Naive thymus-derived CD4-positive, alpha-beta T cell (primary cell): ENCODE measurements at regions not wholly inside any gene's neighbourhood (a gene's known extent, or its start where the extent isn't known, plus 50 kb on each side); places are given as distances from the start of the nearest gene placed in this dataset.
"Not testable (repeated sequence)": the region's sequence is repeated elsewhere in the genome, so short reads cannot be mapped to it uniquely, and the experiment has no call there.

ENCODE experiments used
- ATAC-seq: fragments of 150-1000 bp; cut with Tn5 transposase; 2 replicates; pipeline ENCODE4 v1.10.0; 2021; ENCODE audit warnings: mild to moderate bottlenecking, moderate library complexity
- CTCF ChIA-PET: fragments of 350-600 bp; sonication (Branson Sonifier 250); formaldehyde crosslinking; loops from one replicate; lab custom pipeline; 2021; ENCODE audit warnings: antibody characterized with exemption; lab: Charles Lee
- POLR2A ChIA-PET: fragments of 350-600 bp; sonication (Branson Sonifier 250); formaldehyde crosslinking; loops from one replicate; lab custom pipeline; 2021; ENCODE audit warnings: antibody characterized with exemption, inconsistent platforms; lab: Charles Lee
- DNase-seq, 9 donors: peaks; one replicate each; pipeline versions ENCODE4 v3.0.0 to v3.0.0-alpha.2; 2020 to 2022; ENCODE audit warnings: mixed read lengths in 1 of 9
- H3K27ac ChIP-seq: one replicate; pipeline ENCODE4 v1.7.0; 2013; ENCODE audit warnings: mild to moderate bottlenecking, low read depth, low read length, moderate library complexity
- H3K27me3 ChIP-seq, 2 donors: one replicate each; pipeline ENCODE4 v1.7.0; 2013; ENCODE audit warnings: low read length in 2 of 2, mild to moderate bottlenecking in 2 of 2, moderate library complexity in 2 of 2; ENCODE audit not compliant: control insufficient read depth in 2 of 2, insufficient read depth in 2 of 2
- H3K36me3 ChIP-seq, 3 experiments: 1 replicate in 2 of 3; 2 replicates in 1 of 3; pipeline ENCODE4 v1.7.0; 2013; ENCODE audit warnings: low read length in 3 of 3, mild to moderate bottlenecking in 3 of 3, moderate library complexity in 1 of 3; ENCODE audit not compliant: insufficient read depth in 3 of 3, control insufficient read depth in 2 of 3
- H3K4me1 ChIP-seq, 2 donors: one replicate each; pipeline ENCODE4 v1.7.0; 2013; ENCODE audit warnings: low read length in 2 of 2, mild to moderate bottlenecking in 2 of 2, moderate library complexity in 1 of 2; ENCODE audit not compliant: control insufficient read depth in 2 of 2, insufficient read depth in 2 of 2
- H3K4me3 ChIP-seq: 2 replicates; pipeline ENCODE4 v1.7.0; 2013; ENCODE audit warnings: mild to moderate bottlenecking, low read length
- H3K9me3 ChIP-seq, 3 experiments: 1 replicate in 2 of 3; 2 replicates in 1 of 3; pipeline ENCODE4 v1.7.0; 2013; ENCODE audit warnings: low read length in 3 of 3; ENCODE audit not compliant: control insufficient read depth in 2 of 3
- H3K27ac Mint-ChIP-seq, 9 donors: one replicate each; pipeline ENCODE4 v1.8.0; 2020 to 2022; ENCODE audit warnings: mixed read lengths in 9 of 9, mild to moderate bottlenecking in 8 of 9, moderate library complexity in 5 of 9, inconsistent platforms in 2 of 9
- H3K27me3 Mint-ChIP-seq, 5 donors: one replicate each; pipeline ENCODE4 v1.8.0; 2021 to 2022; ENCODE audit warnings: mixed read lengths in 5 of 5, mild to moderate bottlenecking in 1 of 5
- H3K36me3 Mint-ChIP-seq, 5 donors: one replicate each; pipeline ENCODE4 v1.8.0; 2020 to 2022; ENCODE audit warnings: mixed read lengths in 5 of 5, mild to moderate bottlenecking in 3 of 5, inconsistent platforms in 1 of 5
- H3K4me1 Mint-ChIP-seq, 7 donors: one replicate each; pipeline ENCODE4 v1.8.0; 2020 to 2022; ENCODE audit warnings: mixed read lengths in 7 of 7, mild to moderate bottlenecking in 3 of 7, inconsistent platforms in 1 of 7
- H3K4me3 Mint-ChIP-seq, 10 donors: one replicate each; pipeline ENCODE4 v1.8.0; 2020 to 2022; ENCODE audit warnings: mild to moderate bottlenecking in 10 of 10, mixed read lengths in 10 of 10, moderate library complexity in 6 of 10, inconsistent platforms in 2 of 10
- H3K9me3 Mint-ChIP-seq, 11 donors: one replicate each; pipeline ENCODE4 v1.8.0; 2020 to 2022; ENCODE audit warnings: mixed read lengths in 11 of 11, mild to moderate bottlenecking in 4 of 11, inconsistent platforms in 1 of 11, moderate library complexity in 1 of 11
- intact Hi-C, 2 donors: fragments of 100-400 bp; cut with micrococcal nuclease; formaldehyde crosslinking; loops; one replicate each; pipeline ENCODE4 v1.15.1; 2023

- Mint-ChIP-seq H3K27ac (no peak overlapping the region), H3K36me3 (no peaks in the 10 kb centered on the region), H3K4me1 (no peaks in the 10 kb centered on the region), H3K9me3 (peaks cover 0 to 14% (median 5%) of the 10 kb centered on the region in 11 donors), H3K4me3 (no peak overlapping the region), H3K27me3 (no peaks in the 10 kb centered on the region)
- CTCF ChIA-PET: no interaction called here
- H3K9me3 ChIP-seq: peaks cover 0 to under 1% (median 0%) of the 10 kb centered on the region in 3 experiments
- DNase-seq: no peak
- H3K4me3 ChIP-seq: no peak overlapping the region
- intact Hi-C loops: no loop called here
- H3K27me3 ChIP-seq: no peaks in the 10 kb centered on the region
- no peaks in the 10 kb centered on the region for H3K36me3 ChIP-seq
- no peak overlapping the region for H3K27ac ChIP-seq
- no peaks in the 10 kb centered on the region for H3K4me1 ChIP-seq
- ATAC-seq: no peak
- POLR2A ChIA-PET: no interaction called here
Observed at GRCh38 chr16:6698548-6698947, 634.1 kb upstream of the RBFOX1 start.

GRCh38 chr16:6695666-6696065 is 637.0 kb upstream of the RBFOX1 start:
- Histone ChIP-seq H3K27ac (no peak overlapping the region), H3K27me3 (no peaks in the 10 kb centered on the region), H3K4me3 (no peak overlapping the region), H3K4me1 (no peaks in the 10 kb centered on the region), H3K9me3 (peaks cover 0 to 8% (median 0%) of the 10 kb centered on the region in 3 experiments), H3K36me3 (no peaks in the 10 kb centered on the region)
- POLR2A ChIA-PET: no interaction called here
- DNase-seq: no peak
- H3K27ac Mint-ChIP-seq: no peak overlapping the region
- no peak overlapping the region for H3K4me3 Mint-ChIP-seq
- no peaks in the 10 kb centered on the region for H3K27me3 Mint-ChIP-seq
- no peak for ATAC-seq
- H3K4me1 Mint-ChIP-seq: no peaks in the 10 kb centered on the region
- CTCF ChIA-PET: no interaction called here
- peaks cover 0 to 8% (median 3%) of the 10 kb centered on the region in 11 donors for H3K9me3 Mint-ChIP-seq
- intact Hi-C loops: no loop called here
- no peaks in the 10 kb centered on the region for H3K36me3 Mint-ChIP-seq

- peaks cover 0 to 7% (median 3%) of the 10 kb centered on the region in 11 donors for H3K9me3 Mint-ChIP-seq
- no peaks in the 10 kb centered on the region for H3K27me3 Mint-ChIP-seq
- CTCF ChIA-PET: no interaction called here
- no peak for DNase-seq
- intact Hi-C loops: no loop called here
- H3K36me3 ChIP-seq: no peaks in the 10 kb centered on the region
- H3K4me1 Mint-ChIP-seq: no peaks in the 10 kb centered on the region
- H3K4me3 Mint-ChIP-seq: no peak overlapping the region
- H3K27me3 ChIP-seq: no peaks in the 10 kb centered on the region
- POLR2A ChIA-PET: no interaction called here
- ATAC-seq: no peak
- H3K4me3 ChIP-seq: no peak overlapping the region
- H3K27ac Mint-ChIP-seq: no peak overlapping the region
- no peaks in the 10 kb centered on the region for H3K36me3 Mint-ChIP-seq
- no peaks in the 10 kb centered on the region for H3K4me1 ChIP-seq
- H3K27ac ChIP-seq: no peak overlapping the region
- peaks cover 0 to 8% (median 0%) of the 10 kb centered on the region in 3 experiments for H3K9me3 ChIP-seq
Observed at GRCh38 chr16:6694636-6695035, 638.0 kb upstream of the RBFOX1 start.

GRCh38 chr16:6693418-6693817 is 639.2 kb upstream of the RBFOX1 start:
- H3K9me3 Mint-ChIP-seq, H3K4me3 Mint-ChIP-seq, intact Hi-C loops, H3K4me3 ChIP-seq, H3K36me3 Mint-ChIP-seq, POLR2A ChIA-PET, H3K27ac ChIP-seq, H3K36me3 ChIP-seq, H3K27me3 ChIP-seq, H3K27ac Mint-ChIP-seq, H3K4me1 Mint-ChIP-seq, H3K9me3 ChIP-seq, H3K27me3 Mint-ChIP-seq, CTCF ChIA-PET, DNase-seq, ATAC-seq, H3K4me1 ChIP-seq: not testable (repeated sequence)

GRCh38 chr16:6692874-6693273 is 639.8 kb upstream of the RBFOX1 start:
- H3K27me3 Mint-ChIP-seq: no peaks in the 10 kb centered on the region
- Histone ChIP-seq H3K27me3 (no peaks in the 10 kb centered on the region), H3K4me3 (no peak overlapping the region), H3K4me1 (no peaks in the 10 kb centered on the region), H3K36me3 (no peaks in the 10 kb centered on the region), H3K27ac (no peak overlapping the region), H3K9me3 (peaks cover 0 to 8% (median 0%) of the 10 kb centered on the region in 3 experiments)
- no peak overlapping the region for H3K4me3 Mint-ChIP-seq
- no peak overlapping the region for H3K27ac Mint-ChIP-seq
- CTCF ChIA-PET: no interaction called here
- intact Hi-C loops: no loop called here
- peaks cover 0 to 8% (median 3%) of the 10 kb centered on the region in 11 donors for H3K9me3 Mint-ChIP-seq
- peaks cover 0 to 1% (median 0%) of the 10 kb centered on the region in 5 donors for H3K36me3 Mint-ChIP-seq
- ATAC-seq: no peak
- POLR2A ChIA-PET: no interaction called here
- H3K4me1 Mint-ChIP-seq: no peaks in the 10 kb centered on the region
- no peak for DNase-seq

- peaks cover 0 to 5% (median 0%) of the 10 kb centered on the region in 5 donors for H3K36me3 Mint-ChIP-seq
- H3K4me3 ChIP-seq: no peak overlapping the region
- no peak for ATAC-seq
- H3K27me3 ChIP-seq: no peaks in the 10 kb centered on the region
- H3K27ac Mint-ChIP-seq: no peak overlapping the region
- no peak overlapping the region for H3K27ac ChIP-seq
- ChIA-PET POLR2A (no interaction called here), CTCF (no interaction called here)
- peaks cover 3 to 14% (median 6%) of the 10 kb centered on the region in 11 donors for H3K9me3 Mint-ChIP-seq
- no peaks in the 10 kb centered on the region for H3K4me1 Mint-ChIP-seq
- no peaks in the 10 kb centered on the region for H3K36me3 ChIP-seq
- intact Hi-C loops: no loop called here
- H3K9me3 ChIP-seq: peaks cover 0 to 8% (median 0%) of the 10 kb centered on the region in 3 experiments
- DNase-seq: no peak
- no peaks in the 10 kb centered on the region for H3K27me3 Mint-ChIP-seq
- H3K4me1 ChIP-seq: no peaks in the 10 kb centered on the region
- no peak overlapping the region for H3K4me3 Mint-ChIP-seq
Observed at GRCh38 chr16:6690741-6691140, 641.9 kb upstream of the RBFOX1 start.

GRCh38 chr16:6689643-6690042 is 643.0 kb upstream of the RBFOX1 start:
- H3K27me3 ChIP-seq: no peaks in the 10 kb centered on the region
- ChIA-PET CTCF (no interaction called here), POLR2A (no interaction called here)
- no peak overlapping the region for H3K27ac Mint-ChIP-seq
- H3K4me1 Mint-ChIP-seq: no peaks in the 10 kb centered on the region
- H3K4me1 ChIP-seq: no peaks in the 10 kb centered on the region
- H3K27me3 Mint-ChIP-seq: no peaks in the 10 kb centered on the region
- DNase-seq: no peak
- H3K4me3 Mint-ChIP-seq: no peak overlapping the region
- peaks cover 0 to 8% (median 0%) of the 10 kb centered on the region in 3 experiments for H3K9me3 ChIP-seq
- no peak overlapping the region for H3K27ac ChIP-seq
- intact Hi-C loops: no loop called here
- no peak overlapping the region for H3K4me3 ChIP-seq
- H3K36me3 ChIP-seq: no peaks in the 10 kb centered on the region
- peaks cover 3 to 14% (median 6%) of the 10 kb centered on the region in 11 donors for H3K9me3 Mint-ChIP-seq
- no peak for ATAC-seq
- peaks cover 0 to 5% (median 0%) of the 10 kb centered on the region in 5 donors for H3K36me3 Mint-ChIP-seq
